PC-3 (cell line): ENCODE measurements at regions not wholly inside any gene's neighbourhood (a gene's known extent, or its start where the extent isn't known, plus 50 kb on each side); places are given as distances from the start of the nearest gene placed in this dataset.

Experiments
- CTCF ChIP-seq: fragments of 300-600 bp; sonication (generic); conservative IDR thresholded peaks from 2 replicates; pipeline ENCODE4 v1.5.1; 2017; ENCODE audit warnings: antibody characterized with exemption, low read depth, mild to moderate bottlenecking, low read length
- EZH2 ChIP-seq: fragments of 300-600 bp; sonication (generic); IDR thresholded peaks from one replicate; pipeline ENCODE4 v1.6.1; 2017; ENCODE audit warnings: antibody characterized with exemption, mild to moderate bottlenecking, low read length; ENCODE audit not compliant: unreplicated experiment

GRCh38 chr3:72483554-72484104 is 364.6 kb downstream of the SHQ1 start:
- TF ChIP-seq EZH2 (no peak), CTCF (no peak)
